Neural progenitor cell (in vitro differentiated cells): ENCODE measurements at regions not wholly inside any gene's neighbourhood (a gene's known extent, or its start where the extent isn't known, plus 50 kb on each side); places are given as distances from the start of the nearest gene placed in this dataset.
"Not testable (repeated sequence)": the region's sequence is repeated elsewhere in the genome, so short reads cannot be mapped to it uniquely, and the experiment has no call there.

Experiments
- DNase-seq: peaks from one replicate; pipeline ENCODE4 v3.0.0-alpha.2; 2016; ENCODE audit warnings: low spot score
- H2AFZ ChIP-seq: fragments of 200-600 bp; sonication (generic); replicated peaks from 2 replicates; pipeline ENCODE4 v1.6.1; 2016; ENCODE audit warnings: antibody characterized with exemption
- H3F3A ChIP-seq: fragments of 200-600 bp; sonication (generic); 2 replicates; pipeline ENCODE4 v1.6.1; 2016; ENCODE audit warnings: antibody characterized with exemption, low read depth
- H3K27ac ChIP-seq: fragments of 200-600 bp; sonication (generic); 2 replicates; pipeline ENCODE4 v1.5.1; 2016; ENCODE audit warnings: mild to moderate bottlenecking
- H3K27me3 ChIP-seq: fragments of 200-600 bp; sonication (generic); 2 replicates; pipeline ENCODE4 v1.6.1; 2016; ENCODE audit warnings: mild to moderate bottlenecking, moderate library complexity
- H3K36me3 ChIP-seq: fragments of 200-600 bp; sonication (generic); 2 replicates; pipeline ENCODE4 v1.5.1; 2016
- H3K4me1 ChIP-seq: fragments of 200-600 bp; sonication (generic); 2 replicates; pipeline ENCODE4 v1.6.1; 2016; ENCODE audit warnings: mixed run types
- H3K4me2 ChIP-seq: fragments of 200-600 bp; sonication (generic); 2 replicates; pipeline ENCODE4 v1.6.1; 2016
- H3K4me3 ChIP-seq: fragments of 200-600 bp; sonication (generic); 2 replicates; pipeline ENCODE4 v1.5.1; 2016
- H3K79me2 ChIP-seq: fragments of 200-600 bp; sonication (generic); 2 replicates; pipeline ENCODE4 v1.6.1; 2016; ENCODE audit warnings: low read depth
- H3K9ac ChIP-seq: fragments of 200-600 bp; sonication (generic); 2 replicates; pipeline ENCODE4 v1.6.1; 2016
- H3K9me3 ChIP-seq: fragments of 200-600 bp; sonication (generic); 2 replicates; pipeline ENCODE4 v1.5.1; 2016; ENCODE audit warnings: low read depth
- H4K20me1 ChIP-seq: fragments of 200-600 bp; sonication (generic); 2 replicates; pipeline ENCODE4 v1.6.1; 2016; ENCODE audit warnings: low read depth
- H3K27ac Mint-ChIP-seq: 3 replicates; pipeline ENCODE4 v1.8.0; 2021; ENCODE audit warnings: mixed read lengths
- H3K27me3 Mint-ChIP-seq: 2 replicates; pipeline ENCODE4 v1.8.0; 2022; ENCODE audit warnings: low read depth, mild to moderate bottlenecking, inconsistent platforms, moderate library complexity, mixed read lengths; ENCODE audit not compliant: insufficient read depth
- H3K36me3 Mint-ChIP-seq: 3 replicates; pipeline ENCODE4 v1.8.0; 2021; ENCODE audit warnings: mixed read lengths
- H3K4me1 Mint-ChIP-seq: 3 replicates; pipeline ENCODE4 v1.8.0; 2021; ENCODE audit warnings: mixed read lengths
- H3K4me3 Mint-ChIP-seq: 3 replicates; pipeline ENCODE4 v1.8.0; 2021; ENCODE audit warnings: mild to moderate bottlenecking, moderate library complexity, mixed read lengths
- H3K9me3 Mint-ChIP-seq: 3 replicates; pipeline ENCODE4 v1.8.0; 2020; ENCODE audit warnings: mixed read lengths
- EZH2 ChIP-seq: fragments of 200-600 bp; sonication (generic); IDR thresholded peaks from 2 replicates; pipeline ENCODE4 v1.6.1; 2017; ENCODE audit warnings: antibody characterized with exemption, mild to moderate bottlenecking, moderate library complexity
- EZH2phosphoT487 ChIP-seq: fragments of 200-600 bp; sonication (generic); IDR thresholded peaks from 2 replicates; pipeline ENCODE4 v1.6.1; 2017; ENCODE audit warnings: antibody characterized with exemption
- TF ChIP-seq, protein P1 (sequence below): fragments of 200-600 bp; sonication (generic); IDR thresholded peaks from 2 replicates; pipeline ENCODE4 v1.5.1; 2017; ENCODE audit warnings: antibody characterized with exemption, mild to moderate bottlenecking

DNA sequence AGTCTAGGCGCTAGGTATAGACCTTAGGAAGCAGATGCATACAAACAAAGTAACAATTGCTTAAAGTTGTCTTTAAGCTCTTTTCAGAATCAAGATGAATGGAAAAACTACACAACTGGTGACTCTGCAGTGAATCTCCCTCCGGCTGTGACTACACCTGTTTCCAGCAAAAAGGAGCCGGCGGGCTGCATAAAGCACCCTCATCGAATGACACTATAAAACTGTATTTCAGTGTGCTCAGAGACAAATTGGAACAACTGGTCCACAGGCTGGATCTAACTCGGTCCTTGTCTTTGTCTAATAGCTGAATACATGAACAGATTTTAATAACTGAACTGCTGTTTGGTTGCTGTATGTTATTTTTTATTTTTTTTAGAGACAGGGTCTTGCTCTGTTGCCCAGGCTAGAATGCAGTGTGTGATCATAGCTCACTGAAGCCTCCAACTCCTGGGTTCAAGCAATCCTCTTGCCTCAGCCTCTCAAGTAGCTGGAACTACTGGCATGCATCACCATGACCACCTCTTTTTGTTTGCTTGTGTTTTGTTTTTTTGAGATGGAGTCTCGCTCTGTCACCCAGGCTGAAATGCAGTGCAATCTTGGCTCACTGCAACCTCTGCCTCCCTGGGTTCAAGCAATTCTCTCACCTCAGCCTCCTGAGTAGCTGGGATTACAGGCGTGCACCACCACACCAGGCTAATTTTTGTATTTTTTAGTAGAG, 64.2 kb upstream of the SVIL start:
- peaks cover 11% of the 10 kb centered on the region for H3K79me2 ChIP-seq
- no peak overlapping the region for H3K27ac Mint-ChIP-seq
- H3K36me3 Mint-ChIP-seq, result peaks cover 15% of the 10 kb centered on the region

GRCh38 chr10:29696581-29696980, 61.8 kb upstream of the SVIL start:
- H2AFZ ChIP-seq, H3K27me3 ChIP-seq, H3K27ac Mint-ChIP-seq, H3F3A ChIP-seq, H3K4me2 ChIP-seq, H3K27me3 Mint-ChIP-seq, H3K9me3 ChIP-seq, H3K36me3 ChIP-seq, H3K4me3 ChIP-seq, H3K9ac ChIP-seq, H4K20me1 ChIP-seq, DNase-seq, H3K4me3 Mint-ChIP-seq, H3K27ac ChIP-seq: not testable (repeated sequence)
- H3K4me1 ChIP-seq, result peaks cover 10% of the 10 kb centered on the region
- peaks cover 14% of the 10 kb centered on the region for H3K79me2 ChIP-seq
- peaks cover 18% of the 10 kb centered on the region for H3K9me3 Mint-ChIP-seq
- peaks cover 18% of the 10 kb centered on the region for H3K36me3 Mint-ChIP-seq
- H3K4me1 Mint-ChIP-seq, result peaks cover 13% of the 10 kb centered on the region

More for the DNA sequence above, 64.2 kb upstream of the SVIL start:
- no peak overlapping the region for H3K4me3 ChIP-seq
- no peak for TF ChIP-seq EZH2
- TF ChIP-seq, protein P1, sequence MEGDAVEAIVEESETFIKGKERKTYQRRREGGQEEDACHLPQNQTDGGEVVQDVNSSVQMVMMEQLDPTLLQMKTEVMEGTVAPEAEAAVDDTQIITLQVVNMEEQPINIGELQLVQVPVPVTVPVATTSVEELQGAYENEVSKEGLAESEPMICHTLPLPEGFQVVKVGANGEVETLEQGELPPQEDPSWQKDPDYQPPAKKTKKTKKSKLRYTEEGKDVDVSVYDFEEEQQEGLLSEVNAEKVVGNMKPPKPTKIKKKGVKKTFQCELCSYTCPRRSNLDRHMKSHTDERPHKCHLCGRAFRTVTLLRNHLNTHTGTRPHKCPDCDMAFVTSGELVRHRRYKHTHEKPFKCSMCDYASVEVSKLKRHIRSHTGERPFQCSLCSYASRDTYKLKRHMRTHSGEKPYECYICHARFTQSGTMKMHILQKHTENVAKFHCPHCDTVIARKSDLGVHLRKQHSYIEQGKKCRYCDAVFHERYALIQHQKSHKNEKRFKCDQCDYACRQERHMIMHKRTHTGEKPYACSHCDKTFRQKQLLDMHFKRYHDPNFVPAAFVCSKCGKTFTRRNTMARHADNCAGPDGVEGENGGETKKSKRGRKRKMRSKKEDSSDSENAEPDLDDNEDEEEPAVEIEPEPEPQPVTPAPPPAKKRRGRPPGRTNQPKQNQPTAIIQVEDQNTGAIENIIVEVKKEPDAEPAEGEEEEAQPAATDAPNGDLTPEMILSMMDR, result no peak
- no peak for TF ChIP-seq EZH2phosphoT487
- H2AFZ ChIP-seq, result no peak overlapping the region
- H3K4me1 ChIP-seq, result peaks cover 8% of the 10 kb centered on the region
- Mint-ChIP-seq H3K4me1 (peaks cover 21% of the 10 kb centered on the region), H3K27me3 (peaks cover 7% of the 10 kb centered on the region), H3K9me3 (peaks cover 14% of the 10 kb centered on the region), H3K4me3 (no peak overlapping the region)
- no peaks in the 10 kb centered on the region for H3K9me3 ChIP-seq
- H3K36me3 ChIP-seq, result no peaks in the 10 kb centered on the region
- DNase-seq, result no peak
- no peaks in the 10 kb centered on the region for H3K27me3 ChIP-seq
- H3K9ac ChIP-seq, result no peak overlapping the region
- no peak overlapping the region for H3K27ac ChIP-seq
- peak overlapping the region; percentile 38 for H3K4me2 ChIP-seq
- H4K20me1 ChIP-seq, result no peaks in the 10 kb centered on the region
- H3F3A ChIP-seq, result no peaks in the 10 kb centered on the region

- Mint-ChIP-seq H3K4me1 (peaks cover 17% of the 10 kb centered on the region), H3K36me3 (peaks cover 10% of the 10 kb centered on the region), H3K4me3 (no peak overlapping the region), H3K27me3 (peaks cover 5% of the 10 kb centered on the region), H3K27ac (no peak overlapping the region), H3K9me3 (peaks cover 11% of the 10 kb centered on the region)
- Histone ChIP-seq H3K27ac (no peak overlapping the region), H3K36me3 (no peaks in the 10 kb centered on the region), H3K79me2 (peaks cover 27% of the 10 kb centered on the region), H3K4me2 (no peak overlapping the region), H4K20me1 (peaks cover 3% of the 10 kb centered on the region), H3K27me3 (no peaks in the 10 kb centered on the region), H3K4me1 (peaks cover 10% of the 10 kb centered on the region), H3K9me3 (no peaks in the 10 kb centered on the region), H2AFZ (no peak overlapping the region), H3F3A (peaks cover 8% of the 10 kb centered on the region), H3K4me3 (no peak overlapping the region), H3K9ac (no peak overlapping the region)
- no peak for DNase-seq
- no peak for TF ChIP-seq EZH2
- TF ChIP-seq, protein P1, result no peak
- TF ChIP-seq EZH2phosphoT487, result no peak
Observed at GRCh38 chr10:29694121-29694520, 59.4 kb upstream of the SVIL start.

DNA sequence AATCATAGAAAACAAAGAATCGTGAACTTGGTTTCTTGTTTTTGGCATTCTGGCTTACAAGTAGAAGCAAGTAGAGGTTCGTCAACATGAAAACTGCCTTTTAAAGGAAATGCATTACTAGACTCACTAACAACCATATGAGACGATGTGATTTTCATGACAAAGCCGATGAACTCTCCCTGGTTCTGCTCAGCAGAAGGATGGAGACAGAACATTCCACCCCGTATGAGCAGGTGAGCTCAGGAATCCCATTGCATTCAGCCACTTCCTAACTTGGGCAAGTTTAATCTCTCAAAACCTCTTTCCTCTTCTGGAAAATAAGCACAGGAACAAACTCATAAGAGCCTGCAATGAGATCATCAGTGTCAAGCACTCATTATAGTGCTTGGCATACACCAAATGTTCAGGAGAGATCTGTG, 57.4 kb upstream of the SVIL start:
- H3K36me3 ChIP-seq, result no peaks in the 10 kb centered on the region
- TF ChIP-seq EZH2, result no peak
- TF ChIP-seq EZH2phosphoT487, result no peak
- TF ChIP-seq, protein P1, result no peak
- peaks cover 17% of the 10 kb centered on the region for H3F3A ChIP-seq
- DNase-seq, result no peak
- no peak overlapping the region for H3K9ac ChIP-seq
- H3K9me3 ChIP-seq, result no peaks in the 10 kb centered on the region
- H3K27ac ChIP-seq, result no peak overlapping the region
- H3K4me3 ChIP-seq, result no peak overlapping the region
- Mint-ChIP-seq H3K4me3 (no peak overlapping the region), H3K36me3 (peaks cover 10% of the 10 kb centered on the region), H3K27ac (peak overlapping the region; percentile 24), H3K4me1 (peaks cover 37% of the 10 kb centered on the region), H3K9me3 (peaks cover 11% of the 10 kb centered on the region), H3K27me3 (peaks cover 5% of the 10 kb centered on the region)
- peaks cover 23% of the 10 kb centered on the region for H4K20me1 ChIP-seq
- H3K4me2 ChIP-seq, result no peak overlapping the region
- H3K4me1 ChIP-seq, result peaks cover 14% of the 10 kb centered on the region
- H2AFZ ChIP-seq, result no peak overlapping the region
- H3K27me3 ChIP-seq, result no peaks in the 10 kb centered on the region
- H3K79me2 ChIP-seq, result peaks cover 34% of the 10 kb centered on the region
